Large intestine (tissue), 3 donors: ENCODE measurements at regions not wholly inside any gene's neighbourhood (a gene's known extent, or its start where the extent isn't known, plus 50 kb on each side); places are given as distances from the start of the nearest gene placed in this dataset.
"Not testable (repeated sequence)": the region's sequence is repeated elsewhere in the genome, so short reads cannot be mapped to it uniquely, and the experiment has no call there.

Experiments used
- DNase-seq, 2 donors: peaks; one replicate each; pipeline versions ENCODE4 v3.0.0 to v3.0.0-alpha.2; 2013
- H3K27ac ChIP-seq: one replicate; pipeline ENCODE4 v1.5.1; 2013; ENCODE audit warnings: low read length
- H3K27me3 ChIP-seq: 2 replicates; pipeline ENCODE4 v1.6.1; 2013; ENCODE audit warnings: low read length; ENCODE audit not compliant: control insufficient read depth, insufficient read depth
- H3K36me3 ChIP-seq: 2 replicates; pipeline ENCODE4 v1.6.1; 2013; ENCODE audit warnings: low read length; ENCODE audit not compliant: control insufficient read depth, insufficient read depth
- H3K4me1 ChIP-seq: one replicate; pipeline ENCODE4 v1.6.1; 2013; ENCODE audit warnings: low read length; ENCODE audit not compliant: control insufficient read depth, insufficient read depth
- H3K4me3 ChIP-seq: one replicate; pipeline ENCODE4 v1.5.1; 2013; ENCODE audit warnings: low read length
- H3K9me3 ChIP-seq: one replicate; pipeline ENCODE4 v1.6.1; 2013; ENCODE audit warnings: mild to moderate bottlenecking, low read depth, low read length, moderate library complexity; ENCODE audit not compliant: control insufficient read depth
- WGBS: methylation state at CpG from one replicate; pipeline ENCODE4 v1.1.5; 2013; ENCODE audit warnings: low lambda C conversion rate; ENCODE audit not compliant: insufficient coverage; 5-methylcytosine and 5-hydroxymethylcytosine counted together

- H3K36me3 ChIP-seq, result no peaks in the 10 kb centered on the region
- H3K27ac ChIP-seq, result no peak overlapping the region
- no peaks in the 10 kb centered on the region for H3K9me3 ChIP-seq
- no peaks in the 10 kb centered on the region for H3K4me1 ChIP-seq
- DNase-seq, result no peak
- no peaks in the 10 kb centered on the region for H3K27me3 ChIP-seq
- 93% methylated on average over 3 of the region's 3 CpGs for WGBS
- no peak overlapping the region for H3K4me3 ChIP-seq
These were observed 1147.3 kb downstream of the NCAM2 start for GRCh38 chr21:22145545-22145944.

- DNase-seq, result no peak
These were observed 1156.5 kb downstream of the NCAM2 start for GRCh38 chr21:22154579-22155274.

DNA sequence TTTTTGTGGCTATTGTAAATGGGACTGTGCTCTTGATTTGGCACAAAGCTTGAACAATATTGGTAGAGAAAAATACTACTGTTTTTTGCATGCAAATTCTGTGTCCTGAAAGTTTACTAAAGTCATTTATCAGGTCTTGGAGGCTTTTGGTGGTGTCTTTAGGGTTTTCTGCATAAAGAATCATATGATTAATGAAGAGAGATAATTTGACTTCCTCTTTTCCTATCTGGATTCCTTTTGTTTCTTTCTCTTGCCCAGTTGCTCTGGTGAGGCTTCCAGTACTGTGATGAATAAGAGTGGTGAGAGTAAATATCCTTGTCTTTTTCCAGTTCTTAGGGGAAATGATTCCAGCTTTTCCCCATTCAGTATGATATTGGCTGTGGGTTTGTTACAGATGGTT, 1166.7 kb downstream of the NCAM2 start:
- no peak for DNase-seq
- H3K4me3 ChIP-seq, result no peak overlapping the region
- H3K9me3 ChIP-seq, result no peaks in the 10 kb centered on the region
- H3K4me1 ChIP-seq, result no peaks in the 10 kb centered on the region
- H3K27me3 ChIP-seq, result no peaks in the 10 kb centered on the region
- H3K36me3 ChIP-seq, result no peaks in the 10 kb centered on the region
- H3K27ac ChIP-seq, result no peak overlapping the region

More at GRCh38 chr21:22154579-22155274, 1156.5 kb downstream of the NCAM2 start:
- Histone ChIP-seq H3K27ac (no peak overlapping the region), H3K36me3 (no peaks in the 10 kb centered on the region), H3K4me3 (no peak overlapping the region), H3K4me1 (no peaks in the 10 kb centered on the region), H3K9me3 (no peaks in the 10 kb centered on the region), H3K27me3 (no peaks in the 10 kb centered on the region)

- H3K27me3 ChIP-seq, result no peaks in the 10 kb centered on the region
- DNase-seq, result no peak
- no peaks in the 10 kb centered on the region for H3K4me1 ChIP-seq
- no CpG with 5 or more reads among the region's 1 CpG for WGBS
- no peaks in the 10 kb centered on the region for H3K9me3 ChIP-seq
- H3K36me3 ChIP-seq, result no peaks in the 10 kb centered on the region
- H3K27ac ChIP-seq, result no peak overlapping the region
- no peak overlapping the region for H3K4me3 ChIP-seq
These were observed 1176.5 kb downstream of the NCAM2 start for GRCh38 chr21:22174746-22175145.

- DNase-seq, result no peak
- Histone ChIP-seq H3K27ac (no peak overlapping the region), H3K4me3 (no peak overlapping the region), H3K27me3 (no peaks in the 10 kb centered on the region), H3K9me3 (no peaks in the 10 kb centered on the region), H3K36me3 (no peaks in the 10 kb centered on the region), H3K4me1 (no peaks in the 10 kb centered on the region)
- 93% methylated on average over 3 of the region's 6 CpGs for WGBS
These were observed 1191.1 kb downstream of the NCAM2 start for GRCh38 chr21:22189278-22189677.

- Histone ChIP-seq H3K9me3 (no peaks in the 10 kb centered on the region), H3K4me3 (no peak overlapping the region), H3K4me1 (no peaks in the 10 kb centered on the region), H3K27me3 (no peaks in the 10 kb centered on the region), H3K36me3 (no peaks in the 10 kb centered on the region), H3K27ac (no peak overlapping the region)
- no CpG with 5 or more reads among the region's 1 CpG for WGBS
- DNase-seq, result no peak
These were observed 1193.4 kb downstream of the NCAM2 start for GRCh38 chr21:22191581-22191980.

DNA sequence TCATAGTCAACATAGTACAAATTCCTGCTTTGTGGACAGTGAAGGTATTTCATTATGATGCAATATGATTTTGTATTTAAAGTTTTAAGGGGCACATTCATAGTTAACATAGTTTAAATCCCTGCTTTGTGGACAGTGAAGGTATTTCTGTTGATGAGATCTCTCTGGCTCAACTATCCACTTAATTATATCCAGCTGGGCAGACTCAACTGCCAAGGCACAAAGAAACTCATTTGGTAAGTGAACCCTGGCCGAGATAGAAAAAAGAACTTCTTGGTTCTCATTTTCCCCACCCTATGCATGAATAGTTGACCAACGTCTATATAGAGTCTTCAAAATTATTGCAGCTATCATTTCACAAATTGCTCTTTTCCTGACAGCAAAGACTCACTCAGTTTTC, 1194.6 kb downstream of the NCAM2 start:
- Histone ChIP-seq H3K36me3 (no peaks in the 10 kb centered on the region), H3K4me3 (no peak overlapping the region), H3K27ac (no peak overlapping the region), H3K9me3 (no peaks in the 10 kb centered on the region), H3K27me3 (no peaks in the 10 kb centered on the region), H3K4me1 (no peaks in the 10 kb centered on the region)
- no peak for DNase-seq
- no CpG with 5 or more reads among the region's 2 CpGs for WGBS

- H3K36me3 ChIP-seq, result not testable (repeated sequence)
- WGBS, result no CpG with 5 or more reads among the region's 6 CpGs
These were observed 1196.8 kb downstream of the NCAM2 start for GRCh38 chr21:22194986-22195385.

GRCh38 chr21:22200378-22201092, 1202.3 kb downstream of the NCAM2 start:
- Histone ChIP-seq H3K9me3 (no peaks in the 10 kb centered on the region), H3K4me1 (no peaks in the 10 kb centered on the region), H3K27ac (no peak overlapping the region), H3K4me3 (no peak overlapping the region), H3K27me3 (no peaks in the 10 kb centered on the region), H3K36me3 (no peaks in the 10 kb centered on the region)
- no CpG with 5 or more reads among the region's 4 CpGs for WGBS
- DNase-seq, result no peak

More at GRCh38 chr21:22194986-22195385, 1196.8 kb downstream of the NCAM2 start:
- not testable (repeated sequence) for H3K27me3 ChIP-seq, DNase-seq, H3K9me3 ChIP-seq, H3K27ac ChIP-seq, H3K4me1 ChIP-seq, H3K4me3 ChIP-seq

GRCh38 chr21:22201126-22201525, 1202.9 kb downstream of the NCAM2 start:
- Histone ChIP-seq H3K9me3 (no peaks in the 10 kb centered on the region), H3K36me3 (no peaks in the 10 kb centered on the region), H3K4me3 (no peak overlapping the region), H3K27ac (no peak overlapping the region), H3K27me3 (no peaks in the 10 kb centered on the region), H3K4me1 (no peaks in the 10 kb centered on the region)
- 67% methylated on average over 2 of the region's 4 CpGs for WGBS
- peak; percentile 58 to 82 for DNase-seq

- Histone ChIP-seq H3K27ac (no peak overlapping the region), H3K9me3 (no peaks in the 10 kb centered on the region), H3K4me3 (no peak overlapping the region), H3K27me3 (no peaks in the 10 kb centered on the region), H3K4me1 (no peaks in the 10 kb centered on the region), H3K36me3 (no peaks in the 10 kb centered on the region)
- no CpG with 5 or more reads among the region's 1 CpG for WGBS
- no peak for DNase-seq
These were observed 1203.5 kb downstream of the NCAM2 start for GRCh38 chr21:22201669-22202068.
